HEK293 (cell line): ENCODE measurements at regions not wholly inside any gene's neighbourhood (a gene's known extent, or its start where the extent isn't known, plus 50 kb on each side); places are given as distances from the start of the nearest gene placed in this dataset.
"Not testable (repeated sequence)": the region's sequence is repeated elsewhere in the genome, so short reads cannot be mapped to it uniquely, and the experiment has no call there.

Source experiments
- ZNF585B ChIP-seq: fragments of 450-650 bp; formaldehyde crosslinking; IDR thresholded peaks from 2 replicates; pipeline ENCODE4 v1.5.1; 2016; ENCODE audit warnings: missing biosample characterization, missing genetic modification characterization
- TF ChIP-seq, protein P1 (sequence below): fragments of 450-650 bp; formaldehyde crosslinking; IDR thresholded peaks from 2 replicates; pipeline ENCODE4 v1.5.1; 2016; ENCODE audit warnings: missing biosample characterization, missing genetic modification characterization

DNA sequence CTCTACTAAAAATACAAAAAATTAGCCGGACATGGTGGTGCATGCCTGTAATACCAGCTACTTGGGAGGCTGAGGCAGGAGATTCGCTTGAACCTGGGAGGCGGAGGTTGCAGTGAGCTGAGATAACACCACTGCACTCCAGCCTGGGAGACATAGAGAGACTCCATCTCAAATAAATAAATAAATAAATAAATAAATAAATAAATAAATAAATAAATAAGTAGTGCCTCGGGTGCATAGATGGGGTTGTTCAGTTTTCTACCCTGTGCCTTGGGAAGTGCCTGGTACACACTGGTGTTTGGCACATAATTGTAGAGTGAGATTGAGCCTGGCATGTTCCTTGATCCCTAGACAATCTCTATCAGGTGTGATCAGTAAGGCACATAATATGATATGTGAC, 111.2 kb upstream of the ESR1 start:
- TF ChIP-seq ZNF585B, result not testable (repeated sequence)
- TF ChIP-seq, protein P1, sequence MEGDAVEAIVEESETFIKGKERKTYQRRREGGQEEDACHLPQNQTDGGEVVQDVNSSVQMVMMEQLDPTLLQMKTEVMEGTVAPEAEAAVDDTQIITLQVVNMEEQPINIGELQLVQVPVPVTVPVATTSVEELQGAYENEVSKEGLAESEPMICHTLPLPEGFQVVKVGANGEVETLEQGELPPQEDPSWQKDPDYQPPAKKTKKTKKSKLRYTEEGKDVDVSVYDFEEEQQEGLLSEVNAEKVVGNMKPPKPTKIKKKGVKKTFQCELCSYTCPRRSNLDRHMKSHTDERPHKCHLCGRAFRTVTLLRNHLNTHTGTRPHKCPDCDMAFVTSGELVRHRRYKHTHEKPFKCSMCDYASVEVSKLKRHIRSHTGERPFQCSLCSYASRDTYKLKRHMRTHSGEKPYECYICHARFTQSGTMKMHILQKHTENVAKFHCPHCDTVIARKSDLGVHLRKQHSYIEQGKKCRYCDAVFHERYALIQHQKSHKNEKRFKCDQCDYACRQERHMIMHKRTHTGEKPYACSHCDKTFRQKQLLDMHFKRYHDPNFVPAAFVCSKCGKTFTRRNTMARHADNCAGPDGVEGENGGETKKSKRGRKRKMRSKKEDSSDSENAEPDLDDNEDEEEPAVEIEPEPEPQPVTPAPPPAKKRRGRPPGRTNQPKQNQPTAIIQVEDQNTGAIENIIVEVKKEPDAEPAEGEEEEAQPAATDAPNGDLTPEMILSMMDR (tag by site-specific recombination), result not testable (repeated sequence)
